Right lobe of liver (tissue), 4 donors: ENCODE measurements at regions not wholly inside any gene's neighbourhood (a gene's known extent, or its start where the extent isn't known, plus 50 kb on each side); places are given as distances from the start of the nearest gene placed in this dataset.

ENCODE experiments used
- POLR2A ChIP-seq: fragments of 450-650 bp; IDR thresholded peaks from one replicate; pipeline ENCODE4 v1.6.1; 2017; ENCODE audit warnings: antibody characterized with exemption, mild to moderate bottlenecking
- TF ChIP-seq, protein P1 (sequence below), 4 donors: fragments of 200-600 bp in 3 of 4; fragments of 450-650 bp in 1 of 4; IDR thresholded peaks; one replicate each; pipeline versions ENCODE4 v1.5.1 to v1.8.0; 2016 to 2022; ENCODE audit warnings: antibody characterized with exemption in 4 of 4, mild to moderate bottlenecking in 2 of 4
- donor health status: DM: no; HTN: no; CAD: no.
- donor health status: DM: no; HTN: no; CAD: no.
- donor health status: DM: no; HTN: yes; CAD: no.

- TF ChIP-seq, protein P1, sequence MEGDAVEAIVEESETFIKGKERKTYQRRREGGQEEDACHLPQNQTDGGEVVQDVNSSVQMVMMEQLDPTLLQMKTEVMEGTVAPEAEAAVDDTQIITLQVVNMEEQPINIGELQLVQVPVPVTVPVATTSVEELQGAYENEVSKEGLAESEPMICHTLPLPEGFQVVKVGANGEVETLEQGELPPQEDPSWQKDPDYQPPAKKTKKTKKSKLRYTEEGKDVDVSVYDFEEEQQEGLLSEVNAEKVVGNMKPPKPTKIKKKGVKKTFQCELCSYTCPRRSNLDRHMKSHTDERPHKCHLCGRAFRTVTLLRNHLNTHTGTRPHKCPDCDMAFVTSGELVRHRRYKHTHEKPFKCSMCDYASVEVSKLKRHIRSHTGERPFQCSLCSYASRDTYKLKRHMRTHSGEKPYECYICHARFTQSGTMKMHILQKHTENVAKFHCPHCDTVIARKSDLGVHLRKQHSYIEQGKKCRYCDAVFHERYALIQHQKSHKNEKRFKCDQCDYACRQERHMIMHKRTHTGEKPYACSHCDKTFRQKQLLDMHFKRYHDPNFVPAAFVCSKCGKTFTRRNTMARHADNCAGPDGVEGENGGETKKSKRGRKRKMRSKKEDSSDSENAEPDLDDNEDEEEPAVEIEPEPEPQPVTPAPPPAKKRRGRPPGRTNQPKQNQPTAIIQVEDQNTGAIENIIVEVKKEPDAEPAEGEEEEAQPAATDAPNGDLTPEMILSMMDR (IDR thresholded peaks at IDR 0.05) = no peak
- TF ChIP-seq POLR2A = no peak
Observed at GRCh38 chr4:154164931-154165839, 326.4 kb downstream of the DCHS2 start.
